Liver (tissue), 8 donors: ENCODE measurements at regions not wholly inside any gene's neighbourhood (a gene's known extent, or its start where the extent isn't known, plus 50 kb on each side); places are given as distances from the start of the nearest gene placed in this dataset.

ENCODE experiments used
- DNase-seq: peaks from one replicate; pipeline ENCODE4 v3.0.0-alpha.2; 2017; ENCODE audit warnings: low spot score
- H3K27ac ChIP-seq, 2 donors: one replicate each; pipeline ENCODE4 v1.7.0; 2013; ENCODE audit warnings: inconsistent platforms in 2 of 2, low read length in 2 of 2, control low read depth in 1 of 2, low read depth in 1 of 2, mild to moderate bottlenecking in 1 of 2
- H3K27me3 ChIP-seq, 4 donors: one replicate each; pipeline versions ENCODE4 v1.6.1 to v1.7.0; 2013; ENCODE audit warnings: low read length in 3 of 4, inconsistent platforms in 1 of 4, mild to moderate bottlenecking in 1 of 4, moderate library complexity in 1 of 4; ENCODE audit not compliant: control insufficient read depth in 4 of 4, insufficient read depth in 4 of 4
- H3K36me3 ChIP-seq, 4 donors: one replicate each; pipeline versions ENCODE4 v1.6.1 to v1.7.0; 2013; ENCODE audit warnings: low read length in 3 of 4, mild to moderate bottlenecking in 3 of 4, low read depth in 1 of 4, moderate library complexity in 1 of 4; ENCODE audit not compliant: control insufficient read depth in 4 of 4, insufficient read depth in 3 of 4
- H3K4me1 ChIP-seq, 4 donors: one replicate each; pipeline versions ENCODE4 v1.6.1 to v1.7.0; 2013; ENCODE audit warnings: low read length in 3 of 4, mild to moderate bottlenecking in 3 of 4, moderate library complexity in 1 of 4; ENCODE audit not compliant: control insufficient read depth in 4 of 4, insufficient read depth in 4 of 4
- H3K4me3 ChIP-seq, 3 donors: one replicate each; pipeline versions ENCODE4 v1.6.1 to v1.7.0; 2013; ENCODE audit warnings: low read length in 3 of 3, control low read depth in 1 of 3, low read depth in 1 of 3, mild to moderate bottlenecking in 1 of 3
- H3K9ac ChIP-seq, 2 donors: one replicate each; pipeline ENCODE4 v1.7.0; 2013; ENCODE audit warnings: low read length in 2 of 2, mild to moderate bottlenecking in 2 of 2, moderate library complexity in 2 of 2, control low read depth in 1 of 2, low read depth in 1 of 2
- H3K9me3 ChIP-seq, 4 donors: one replicate each; pipeline versions ENCODE4 v1.6.1 to v1.7.0; 2013; ENCODE audit warnings: low read length in 3 of 4; ENCODE audit not compliant: control insufficient read depth in 4 of 4
- EGR1 ChIP-seq, 2 donors: IDR thresholded peaks; 2 replicates each; pipeline ENCODE4 v1.6.1; 2016 to 2018; ENCODE audit warnings: antibody characterized with exemption in 2 of 2, low read depth in 2 of 2
- FOXA1 ChIP-seq: IDR thresholded peaks from 2 replicates; pipeline ENCODE4 v1.6.1; 2016; ENCODE audit warnings: antibody characterized with exemption
- FOXA2 ChIP-seq: IDR thresholded peaks from 2 replicates; pipeline ENCODE4 v1.6.1; 2016; ENCODE audit warnings: antibody characterized with exemption
- HNF4A ChIP-seq, 2 donors: conservative IDR thresholded peaks; 2 replicates each; pipeline ENCODE4 v1.6.1; 2016; ENCODE audit warnings: antibody characterized with exemption in 2 of 2, mild to moderate bottlenecking in 2 of 2
- HNF4G ChIP-seq: IDR thresholded peaks from 2 replicates; pipeline ENCODE4 v1.6.1; 2016; ENCODE audit warnings: antibody characterized with exemption
- JUND ChIP-seq, 2 donors: IDR thresholded peaks; 2 replicates each; pipeline ENCODE4 v1.6.1; 2016; ENCODE audit warnings: antibody characterized with exemption in 2 of 2
- NR2F2 ChIP-seq: IDR thresholded peaks from 2 replicates; pipeline ENCODE4 v1.6.1; 2016; ENCODE audit warnings: antibody characterized with exemption
- RAD21 ChIP-seq, 2 donors: IDR thresholded peaks; 2 replicates each; pipeline ENCODE4 v1.6.1; 2016; ENCODE audit warnings: antibody characterized with exemption in 2 of 2, mild to moderate bottlenecking in 2 of 2
- RXRA ChIP-seq, 2 donors: IDR thresholded peaks; 2 replicates each; pipeline ENCODE4 v1.6.1; 2017 to 2018; ENCODE audit warnings: antibody characterized with exemption in 2 of 2, mild to moderate bottlenecking in 1 of 2
- TAF1 ChIP-seq: conservative IDR thresholded peaks from 2 replicates; pipeline ENCODE4 v1.6.1; 2016; ENCODE audit warnings: antibody characterized with exemption, mild to moderate bottlenecking
- WGBS: extraction: QIAGEN DNeasy Blood & Tissue Kit; methylation state at CpG from one replicate; pipeline ENCODE4 v1.1.7; 2013; 5-methylcytosine and 5-hydroxymethylcytosine counted together
- TF ChIP-seq, protein P1 (sequence below): fragments of 150-350 bp; IDR thresholded peaks from 2 replicates; pipeline ENCODE4 v1.5.1; 2017; ENCODE audit warnings: improper control_type of control experiment, low read depth, low read length; ENCODE audit not compliant: missing input control
- TF ChIP-seq, protein P2 (sequence below): IDR thresholded peaks from 2 replicates; pipeline ENCODE4 v1.6.1; 2016; ENCODE audit warnings: antibody characterized with exemption
- TF ChIP-seq, protein P3 (sequence below): IDR thresholded peaks from 2 replicates; pipeline ENCODE4 v1.6.1; 2016; ENCODE audit warnings: antibody characterized with exemption, mild to moderate bottlenecking
- TF ChIP-seq, protein P4 (sequence below): IDR thresholded peaks from 2 replicates; pipeline ENCODE4 v1.6.1; 2016; ENCODE audit warnings: antibody characterized with exemption
- TF ChIP-seq, protein P5 (sequence below): IDR thresholded peaks from 2 replicates; pipeline ENCODE4 v1.6.1; 2016; ENCODE audit warnings: antibody characterized with exemption
- donor health status: healthy.
- donor health status: healthy.
- donor health status: healthy.
- donor health status: healthy.
- donor health status: healthy.

DNA sequence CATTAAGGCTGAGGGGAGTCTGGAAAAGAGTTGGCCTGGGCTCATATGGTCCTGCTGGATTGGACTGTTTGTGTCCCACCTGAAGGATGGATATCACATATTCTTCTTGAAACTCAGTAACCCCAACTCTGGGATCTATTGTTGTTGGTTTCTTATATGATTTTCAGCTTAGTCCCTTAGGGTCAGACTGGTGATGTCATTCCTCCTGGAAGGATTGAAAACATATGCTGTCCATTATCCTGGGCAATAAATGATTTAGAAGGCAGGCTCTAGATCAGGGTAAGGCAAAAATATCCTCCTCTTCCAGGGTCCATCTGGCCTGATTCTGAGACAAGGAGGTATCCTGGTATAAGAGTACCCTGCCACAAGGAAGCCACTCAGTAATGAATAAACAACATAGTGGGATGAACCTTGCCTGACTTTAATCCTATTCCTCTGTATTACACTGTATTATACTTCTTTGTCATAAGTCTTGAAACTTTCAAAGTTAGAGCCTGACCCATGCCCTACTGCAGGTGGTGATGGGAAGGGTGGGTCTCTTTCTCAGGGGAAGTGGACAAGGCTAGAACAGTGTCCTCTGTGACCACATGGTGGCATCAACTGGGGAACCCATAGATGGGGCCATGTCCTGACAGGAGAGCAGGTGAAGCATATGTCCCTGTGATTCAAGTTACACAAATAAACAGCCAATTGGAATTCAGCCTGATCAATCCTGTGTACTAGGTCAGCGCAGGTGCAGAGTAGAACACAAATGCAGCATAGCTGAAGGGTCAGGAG, 454.4 kb upstream of the TRPC7 start (continued):
- TF ChIP-seq, protein P1, sequence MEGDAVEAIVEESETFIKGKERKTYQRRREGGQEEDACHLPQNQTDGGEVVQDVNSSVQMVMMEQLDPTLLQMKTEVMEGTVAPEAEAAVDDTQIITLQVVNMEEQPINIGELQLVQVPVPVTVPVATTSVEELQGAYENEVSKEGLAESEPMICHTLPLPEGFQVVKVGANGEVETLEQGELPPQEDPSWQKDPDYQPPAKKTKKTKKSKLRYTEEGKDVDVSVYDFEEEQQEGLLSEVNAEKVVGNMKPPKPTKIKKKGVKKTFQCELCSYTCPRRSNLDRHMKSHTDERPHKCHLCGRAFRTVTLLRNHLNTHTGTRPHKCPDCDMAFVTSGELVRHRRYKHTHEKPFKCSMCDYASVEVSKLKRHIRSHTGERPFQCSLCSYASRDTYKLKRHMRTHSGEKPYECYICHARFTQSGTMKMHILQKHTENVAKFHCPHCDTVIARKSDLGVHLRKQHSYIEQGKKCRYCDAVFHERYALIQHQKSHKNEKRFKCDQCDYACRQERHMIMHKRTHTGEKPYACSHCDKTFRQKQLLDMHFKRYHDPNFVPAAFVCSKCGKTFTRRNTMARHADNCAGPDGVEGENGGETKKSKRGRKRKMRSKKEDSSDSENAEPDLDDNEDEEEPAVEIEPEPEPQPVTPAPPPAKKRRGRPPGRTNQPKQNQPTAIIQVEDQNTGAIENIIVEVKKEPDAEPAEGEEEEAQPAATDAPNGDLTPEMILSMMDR: no peak
- TF ChIP-seq RAD21 (IDR thresholded peaks at IDR 0.05) (no peak), FOXA2 (no peak)
- TF ChIP-seq, protein P2, sequence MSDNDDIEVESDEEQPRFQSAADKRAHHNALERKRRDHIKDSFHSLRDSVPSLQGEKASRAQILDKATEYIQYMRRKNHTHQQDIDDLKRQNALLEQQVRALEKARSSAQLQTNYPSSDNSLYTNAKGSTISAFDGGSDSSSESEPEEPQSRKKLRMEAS: no peak

DNA sequence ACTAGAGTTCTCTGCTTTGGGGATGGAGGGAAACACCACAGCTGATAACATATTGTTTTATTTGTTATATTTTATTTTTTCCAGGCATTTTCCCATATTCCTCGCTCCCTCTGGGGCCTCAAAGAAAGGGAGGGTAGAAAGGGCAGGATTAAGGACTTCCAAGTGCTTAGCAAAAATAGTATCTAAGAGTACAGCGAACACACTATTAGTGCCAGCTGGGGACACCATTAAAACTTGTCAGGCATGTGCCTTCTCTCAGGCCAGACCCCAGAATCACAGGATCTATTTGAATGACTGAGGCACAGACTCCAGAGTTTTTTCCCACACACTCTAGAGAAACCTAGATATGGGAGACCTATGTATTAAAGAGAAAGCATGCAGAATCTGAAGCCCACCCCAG, 451.0 kb upstream of the TRPC7 start:
- Histone ChIP-seq H3K9ac (no peak overlapping the region), H3K36me3 (no peaks in the 10 kb centered on the region), H3K27me3 (no peaks in the 10 kb centered on the region), H3K4me3 (no peak overlapping the region), H3K27ac (no peak overlapping the region), H3K4me1 (no peaks in the 10 kb centered on the region), H3K9me3 (no peaks in the 10 kb centered on the region)
- no peak for TF ChIP-seq HNF4A (conservative IDR thresholded peaks at IDR 0.05)
- TF ChIP-seq, protein P3, sequence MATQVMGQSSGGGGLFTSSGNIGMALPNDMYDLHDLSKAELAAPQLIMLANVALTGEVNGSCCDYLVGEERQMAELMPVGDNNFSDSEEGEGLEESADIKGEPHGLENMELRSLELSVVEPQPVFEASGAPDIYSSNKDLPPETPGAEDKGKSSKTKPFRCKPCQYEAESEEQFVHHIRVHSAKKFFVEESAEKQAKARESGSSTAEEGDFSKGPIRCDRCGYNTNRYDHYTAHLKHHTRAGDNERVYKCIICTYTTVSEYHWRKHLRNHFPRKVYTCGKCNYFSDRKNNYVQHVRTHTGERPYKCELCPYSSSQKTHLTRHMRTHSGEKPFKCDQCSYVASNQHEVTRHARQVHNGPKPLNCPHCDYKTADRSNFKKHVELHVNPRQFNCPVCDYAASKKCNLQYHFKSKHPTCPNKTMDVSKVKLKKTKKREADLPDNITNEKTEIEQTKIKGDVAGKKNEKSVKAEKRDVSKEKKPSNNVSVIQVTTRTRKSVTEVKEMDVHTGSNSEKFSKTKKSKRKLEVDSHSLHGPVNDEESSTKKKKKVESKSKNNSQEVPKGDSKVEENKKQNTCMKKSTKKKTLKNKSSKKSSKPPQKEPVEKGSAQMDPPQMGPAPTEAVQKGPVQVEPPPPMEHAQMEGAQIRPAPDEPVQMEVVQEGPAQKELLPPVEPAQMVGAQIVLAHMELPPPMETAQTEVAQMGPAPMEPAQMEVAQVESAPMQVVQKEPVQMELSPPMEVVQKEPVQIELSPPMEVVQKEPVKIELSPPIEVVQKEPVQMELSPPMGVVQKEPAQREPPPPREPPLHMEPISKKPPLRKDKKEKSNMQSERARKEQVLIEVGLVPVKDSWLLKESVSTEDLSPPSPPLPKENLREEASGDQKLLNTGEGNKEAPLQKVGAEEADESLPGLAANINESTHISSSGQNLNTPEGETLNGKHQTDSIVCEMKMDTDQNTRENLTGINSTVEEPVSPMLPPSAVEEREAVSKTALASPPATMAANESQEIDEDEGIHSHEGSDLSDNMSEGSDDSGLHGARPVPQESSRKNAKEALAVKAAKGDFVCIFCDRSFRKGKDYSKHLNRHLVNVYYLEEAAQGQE: no peak
- TF ChIP-seq, protein P4, sequence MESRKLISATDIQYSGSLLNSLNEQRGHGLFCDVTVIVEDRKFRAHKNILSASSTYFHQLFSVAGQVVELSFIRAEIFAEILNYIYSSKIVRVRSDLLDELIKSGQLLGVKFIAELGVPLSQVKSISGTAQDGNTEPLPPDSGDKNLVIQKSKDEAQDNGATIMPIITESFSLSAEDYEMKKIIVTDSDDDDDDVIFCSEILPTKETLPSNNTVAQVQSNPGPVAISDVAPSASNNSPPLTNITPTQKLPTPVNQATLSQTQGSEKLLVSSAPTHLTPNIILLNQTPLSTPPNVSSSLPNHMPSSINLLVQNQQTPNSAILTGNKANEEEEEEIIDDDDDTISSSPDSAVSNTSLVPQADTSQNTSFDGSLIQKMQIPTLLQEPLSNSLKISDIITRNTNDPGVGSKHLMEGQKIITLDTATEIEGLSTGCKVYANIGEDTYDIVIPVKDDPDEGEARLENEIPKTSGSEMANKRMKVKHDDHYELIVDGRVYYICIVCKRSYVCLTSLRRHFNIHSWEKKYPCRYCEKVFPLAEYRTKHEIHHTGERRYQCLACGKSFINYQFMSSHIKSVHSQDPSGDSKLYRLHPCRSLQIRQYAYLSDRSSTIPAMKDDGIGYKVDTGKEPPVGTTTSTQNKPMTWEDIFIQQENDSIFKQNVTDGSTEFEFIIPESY: no peak
- whole genome bisulfite sequencing: 84% methylated on average over 2 of the region's 2 CpGs
- DNase-seq: no peak

DNA sequence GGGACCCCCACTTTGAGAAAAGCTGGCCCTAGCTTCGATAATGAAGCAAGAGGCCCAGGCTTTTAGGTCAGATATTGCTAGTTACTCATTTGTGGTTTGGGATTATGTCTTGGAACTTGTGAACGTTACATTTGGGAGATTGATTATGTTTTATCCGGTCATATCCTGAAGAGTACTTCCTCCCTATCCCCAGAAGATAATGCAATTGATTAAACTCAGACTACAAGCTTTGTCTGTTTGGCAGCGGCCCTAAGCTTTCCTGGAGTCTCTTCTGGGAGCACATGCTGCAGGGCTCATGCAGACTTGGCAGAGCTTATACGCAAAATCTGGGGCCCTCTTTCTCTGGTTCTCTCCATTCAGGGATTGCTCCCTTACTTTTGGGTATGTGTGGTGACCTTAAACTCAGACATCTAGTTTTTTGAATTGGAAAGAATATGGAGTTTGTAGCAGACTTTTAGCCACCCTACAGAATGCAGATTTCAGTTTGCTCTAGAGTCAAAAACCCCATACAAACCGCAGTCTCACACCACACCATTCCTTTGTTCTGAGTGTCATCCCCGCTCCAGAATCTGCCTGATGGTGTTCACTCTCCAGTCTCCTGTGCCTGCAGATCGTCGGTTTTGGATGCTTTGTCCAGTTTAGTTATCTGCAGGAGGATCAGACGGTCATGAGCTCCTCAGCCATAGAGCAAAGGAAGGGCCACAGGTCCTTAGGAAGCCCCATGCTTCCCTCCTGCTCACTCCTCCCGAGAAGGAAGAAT, 449.5 kb upstream of the TRPC7 start:
- no peaks in the 10 kb centered on the region for H3K4me1 ChIP-seq
- no peak overlapping the region for H3K4me3 ChIP-seq
- H3K27me3 ChIP-seq: no peaks in the 10 kb centered on the region
- no peak for DNase-seq
- WGBS: 74% methylated on average over 11 of the region's 11 CpGs
- no peak overlapping the region for H3K9ac ChIP-seq
- H3K36me3 ChIP-seq: no peaks in the 10 kb centered on the region
- no peaks in the 10 kb centered on the region for H3K9me3 ChIP-seq
- H3K27ac ChIP-seq: no peak overlapping the region
- TF ChIP-seq, protein P2: no peak
- TF ChIP-seq NR2F2 (no peak), JUND (IDR thresholded peaks at IDR 0.05) (no peak), TAF1 (no peak), FOXA2 (no peak), RXRA (IDR thresholded peaks at IDR 0.05) (no peak), FOXA1 (no peak), EGR1 (IDR thresholded peaks at IDR 0.05; ENCODE audit: low read depth in 2 of 2) (no peak), HNF4G (no peak), HNF4A (conservative IDR thresholded peaks at IDR 0.05) (no peak)
- TF ChIP-seq, protein P5, sequence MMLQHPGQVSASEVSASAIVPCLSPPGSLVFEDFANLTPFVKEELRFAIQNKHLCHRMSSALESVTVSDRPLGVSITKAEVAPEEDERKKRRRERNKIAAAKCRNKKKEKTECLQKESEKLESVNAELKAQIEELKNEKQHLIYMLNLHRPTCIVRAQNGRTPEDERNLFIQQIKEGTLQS: no peak
- TF ChIP-seq, protein P1: no peak
- TF ChIP-seq, protein P4: no peak
